ENCODE measurements at regions not wholly inside any gene's neighbourhood (a gene's known extent, or its start where the extent isn't known, plus 50 kb on each side); places are given as distances from the start of the nearest gene placed in this dataset.

GRCh38 chr10:33681595-33681994 is 347.1 kb upstream of the NRP1 start:
- H3K18ac ChIP-seq (ENCODE audit: low read depth in 1 of 2, low read length in 2 of 2), result no peak overlapping the region
- no peak overlapping the region for H3K23ac ChIP-seq (ENCODE audit: low read length in 2 of 2)
- no peak overlapping the region for H2BK12ac ChIP-seq (ENCODE audit: low read length in 2 of 2)
- no peak overlapping the region for H2BK120ac ChIP-seq (ENCODE audit: low read depth, low read length)
- H3K4me2 ChIP-seq (ENCODE audit: low read length, poor library complexity, severe bottlenecking), result no peak overlapping the region
- H2BK5ac ChIP-seq (ENCODE audit: low read depth, low read length, poor library complexity, severe bottlenecking), result no peak overlapping the region
- no peaks in the 10 kb centered on the region for H3K79me1 ChIP-seq (replicated peaks; ENCODE audit: low read length, poor library complexity, severe bottlenecking)
- H3K9me3 ChIP-seq (ENCODE audit: control insufficient read depth, low read length), result peaks cover 13% of the 10 kb centered on the region
- no peak overlapping the region for H2AFZ ChIP-seq (ENCODE audit: low read depth, low read length)
- H3K4ac ChIP-seq (ENCODE audit: low read depth in 1 of 2, low read length in 2 of 2), result no peak overlapping the region
- no peak overlapping the region for H2AK5ac ChIP-seq (ENCODE audit: low read length, severe bottlenecking)
- H2BK15ac ChIP-seq (ENCODE audit: low read depth, poor library complexity, severe bottlenecking), result no peak overlapping the region
- H4K91ac ChIP-seq (ENCODE audit: low read length), result no peak overlapping the region
- no peaks in the 10 kb centered on the region for H3K27me3 ChIP-seq (ENCODE audit: control insufficient read depth in 1 of 2, insufficient read depth in 1 of 2, low read length in 2 of 2)
- no peaks in the 10 kb centered on the region for H3K36me3 ChIP-seq (ENCODE audit: control insufficient read depth in 1 of 2, insufficient read depth in 2 of 2, low read depth in 1 of 2, low read length in 2 of 2)
- H3K4me1 ChIP-seq (ENCODE audit: control insufficient read depth, insufficient read depth, low read depth, low read length), result peaks cover 2% of the 10 kb centered on the region
- H4K8ac ChIP-seq (ENCODE audit: low read length), result no peak overlapping the region
- H3K14ac ChIP-seq (ENCODE audit: low read length in 2 of 2), result no peak overlapping the region
- 36% methylated on average over 1 of the region's 1 CpG for WGBS
- no peak overlapping the region for H3K9ac ChIP-seq (ENCODE audit: low read length)
- no peak for DNase-seq
- H3K4me3 ChIP-seq (ENCODE audit: insufficient read depth in 1 of 2, low read depth in 1 of 2, low read length in 2 of 2), result no peak overlapping the region
- no peak overlapping the region for H3K27ac ChIP-seq (ENCODE audit: low read length, poor library complexity, severe bottlenecking)

DNA sequence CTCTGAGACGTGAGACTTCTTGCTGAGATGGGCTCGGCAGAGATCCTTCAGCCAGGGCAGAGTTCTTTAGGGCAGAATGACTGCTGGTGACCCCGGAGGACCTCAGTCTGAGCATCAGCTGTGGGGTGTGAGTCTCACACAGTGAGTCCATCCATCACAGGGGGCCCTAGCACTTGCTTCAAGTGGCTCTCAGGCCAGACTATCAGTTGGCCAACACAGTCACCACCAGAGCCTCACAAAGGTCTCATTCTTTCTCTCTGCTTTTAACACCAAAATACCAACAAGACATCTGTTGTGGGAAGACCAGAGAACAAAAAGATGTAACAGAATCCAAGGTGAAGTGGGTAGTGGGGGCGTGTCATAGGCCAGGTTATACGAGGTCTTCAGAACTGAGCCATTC is 345.6 kb upstream of the NRP1 start:
- Histone ChIP-seq H2BK12ac (ENCODE audit: low read length in 2 of 2) (no peak overlapping the region), H2AK5ac (ENCODE audit: low read length, severe bottlenecking) (no peak overlapping the region), H3K4ac (ENCODE audit: low read depth in 1 of 2, low read length in 2 of 2) (no peak overlapping the region), H3K23ac (ENCODE audit: low read length in 2 of 2) (no peak overlapping the region), H2BK5ac (ENCODE audit: low read depth, low read length, poor library complexity, severe bottlenecking) (no peak overlapping the region), H4K8ac (ENCODE audit: low read length) (no peak overlapping the region), H3K9ac (ENCODE audit: low read length) (no peak overlapping the region), H3K27me3 (ENCODE audit: control insufficient read depth in 1 of 2, insufficient read depth in 1 of 2, low read length in 2 of 2) (no peaks in the 10 kb centered on the region), H2AFZ (ENCODE audit: low read depth, low read length) (no peak overlapping the region), H3K4me2 (ENCODE audit: low read length, poor library complexity, severe bottlenecking) (no peak overlapping the region), H3K14ac (ENCODE audit: low read length in 2 of 2) (no peak overlapping the region), H3K4me1 (ENCODE audit: control insufficient read depth, insufficient read depth, low read depth, low read length) (peaks cover 2% of the 10 kb centered on the region), H2BK120ac (ENCODE audit: low read depth, low read length) (no peak overlapping the region), H3K79me1 (replicated peaks; ENCODE audit: low read length, poor library complexity, severe bottlenecking) (no peaks in the 10 kb centered on the region), H3K9me3 (ENCODE audit: control insufficient read depth, low read length) (peaks cover 13% of the 10 kb centered on the region), H3K27ac (ENCODE audit: low read length, poor library complexity, severe bottlenecking) (no peak overlapping the region), H3K4me3 (ENCODE audit: insufficient read depth in 1 of 2, low read depth in 1 of 2, low read length in 2 of 2) (no peak overlapping the region), H3K18ac (ENCODE audit: low read depth in 1 of 2, low read length in 2 of 2) (no peak overlapping the region), H4K91ac (ENCODE audit: low read length) (no peak overlapping the region), H2BK15ac (ENCODE audit: low read depth, poor library complexity, severe bottlenecking) (no peak overlapping the region), H3K36me3 (ENCODE audit: control insufficient read depth in 1 of 2, insufficient read depth in 2 of 2, low read depth in 1 of 2, low read length in 2 of 2) (no peaks in the 10 kb centered on the region)
- DNase-seq, result no peak
- 59% methylated on average over 4 of the region's 5 CpGs for WGBS

DNA sequence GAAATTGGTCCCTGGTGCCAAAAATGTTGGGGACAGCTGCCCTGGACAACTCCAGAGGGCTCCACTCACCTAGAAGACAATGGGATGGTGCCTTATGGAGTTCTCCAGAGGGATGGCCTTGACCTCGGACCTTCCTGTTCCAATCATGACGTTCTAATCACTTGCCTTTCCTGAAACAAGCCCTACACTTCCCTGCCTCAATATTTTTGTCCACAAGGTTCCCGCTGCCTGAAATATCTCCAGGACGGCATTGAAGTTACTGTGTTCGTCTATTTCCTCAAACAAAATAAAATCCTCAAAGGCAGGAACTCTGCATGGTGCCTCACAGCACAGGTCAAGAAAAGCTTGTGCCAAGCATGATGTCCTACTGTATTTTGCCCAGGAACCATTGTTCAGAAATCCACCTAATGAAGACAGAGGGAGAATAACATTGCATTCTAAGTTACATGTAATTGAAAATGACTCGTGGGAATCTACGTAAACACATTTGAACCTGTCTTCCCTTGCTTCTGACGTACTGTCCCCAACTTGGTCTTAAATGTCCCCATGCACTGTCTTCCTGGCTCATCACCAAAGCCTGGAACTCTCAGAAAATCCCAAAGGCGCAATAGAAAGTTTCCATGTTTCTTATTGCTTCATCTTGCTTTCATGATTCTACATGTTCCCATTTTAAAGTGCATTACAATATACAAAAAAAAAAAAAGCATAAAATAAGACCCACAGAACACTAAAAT is 342.3 kb upstream of the NRP1 start:
- H3K14ac ChIP-seq (ENCODE audit: low read length in 2 of 2), result no peak overlapping the region
- H2AFZ ChIP-seq (ENCODE audit: low read depth, low read length), result no peak overlapping the region
- no peak overlapping the region for H3K27ac ChIP-seq (ENCODE audit: low read length, poor library complexity, severe bottlenecking)
- no peaks in the 10 kb centered on the region for H3K27me3 ChIP-seq (ENCODE audit: control insufficient read depth in 1 of 2, insufficient read depth in 1 of 2, low read length in 2 of 2)
- H3K36me3 ChIP-seq (ENCODE audit: control insufficient read depth in 1 of 2, insufficient read depth in 2 of 2, low read depth in 1 of 2, low read length in 2 of 2), result no peaks in the 10 kb centered on the region
- DNase-seq, result no peak
- no peak overlapping the region for H3K9ac ChIP-seq (ENCODE audit: low read length)
- no peak overlapping the region for H4K91ac ChIP-seq (ENCODE audit: low read length)
- no peaks in the 10 kb centered on the region for H3K79me1 ChIP-seq (replicated peaks; ENCODE audit: low read length, poor library complexity, severe bottlenecking)
- no peak overlapping the region for H3K18ac ChIP-seq (ENCODE audit: low read depth in 1 of 2, low read length in 2 of 2)
- H3K4me3 ChIP-seq (ENCODE audit: insufficient read depth in 1 of 2, low read depth in 1 of 2, low read length in 2 of 2), result no peak overlapping the region
- H2AK5ac ChIP-seq (ENCODE audit: low read length, severe bottlenecking), result no peak overlapping the region
- no peak overlapping the region for H3K4ac ChIP-seq (ENCODE audit: low read depth in 1 of 2, low read length in 2 of 2)
- H3K4me1 ChIP-seq (ENCODE audit: control insufficient read depth, insufficient read depth, low read depth, low read length), result no peaks in the 10 kb centered on the region
- H3K23ac ChIP-seq (ENCODE audit: low read length in 2 of 2), result no peak overlapping the region
- H2BK15ac ChIP-seq (ENCODE audit: low read depth, poor library complexity, severe bottlenecking), result no peak overlapping the region
- no peak overlapping the region for H2BK5ac ChIP-seq (ENCODE audit: low read depth, low read length, poor library complexity, severe bottlenecking)
- H2BK12ac ChIP-seq (ENCODE audit: low read length in 2 of 2), result no peak overlapping the region
- H2BK120ac ChIP-seq (ENCODE audit: low read depth, low read length), result no peak overlapping the region
- H3K9me3 ChIP-seq (ENCODE audit: control insufficient read depth, low read length), result peaks cover 2% of the 10 kb centered on the region
- no peak overlapping the region for H4K8ac ChIP-seq (ENCODE audit: low read length)
- 94% methylated on average over 9 of the region's 9 CpGs for WGBS
- H3K4me2 ChIP-seq (ENCODE audit: low read length, poor library complexity, severe bottlenecking), result no peak overlapping the region

DNA sequence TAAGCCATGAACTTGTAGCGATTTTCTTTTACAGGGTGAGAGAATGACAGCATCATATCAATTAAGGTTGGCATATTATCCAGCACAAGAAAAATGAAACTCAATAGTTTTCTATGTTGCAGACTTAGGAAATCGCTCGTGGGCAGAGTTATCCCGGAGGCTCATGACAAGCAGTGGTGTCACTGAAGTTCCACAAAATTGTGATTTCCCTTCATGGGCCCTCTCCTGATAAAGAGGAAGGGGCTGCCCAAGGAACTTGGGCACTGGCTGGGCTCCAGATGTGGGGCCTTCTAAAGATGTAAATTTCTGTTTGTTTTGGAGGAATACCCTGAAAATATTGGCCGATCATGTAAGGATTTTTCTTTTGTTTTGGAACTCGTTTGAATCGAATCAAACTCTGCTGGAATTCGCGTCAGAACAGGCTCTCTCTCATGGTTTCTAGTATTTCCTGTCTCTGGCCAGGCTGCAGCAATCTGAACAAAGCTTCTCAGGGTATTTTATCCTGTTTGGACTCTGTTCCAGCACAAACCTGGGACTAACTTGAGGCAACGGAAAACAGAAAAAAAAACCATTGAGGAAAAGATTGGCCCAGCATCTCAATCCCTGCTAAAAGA is 340.6 kb upstream of the NRP1 start:
- Histone ChIP-seq H3K27me3 (ENCODE audit: control insufficient read depth in 1 of 2, insufficient read depth in 1 of 2, low read length in 2 of 2) (no peaks in the 10 kb centered on the region), H2BK120ac (ENCODE audit: low read depth, low read length) (no peak overlapping the region), H3K14ac (ENCODE audit: low read length in 2 of 2) (no peak overlapping the region), H3K27ac (ENCODE audit: low read length, poor library complexity, severe bottlenecking) (no peak overlapping the region), H3K23ac (ENCODE audit: low read length in 2 of 2) (no peak overlapping the region), H3K9ac (ENCODE audit: low read length) (peak overlapping the region; percentile 89), H3K36me3 (ENCODE audit: control insufficient read depth in 1 of 2, insufficient read depth in 2 of 2, low read depth in 1 of 2, low read length in 2 of 2) (no peaks in the 10 kb centered on the region), H4K91ac (ENCODE audit: low read length) (no peak overlapping the region), H3K4me2 (ENCODE audit: low read length, poor library complexity, severe bottlenecking) (no peak overlapping the region), H3K4me1 (ENCODE audit: control insufficient read depth, insufficient read depth, low read depth, low read length) (no peaks in the 10 kb centered on the region), H2BK15ac (ENCODE audit: low read depth, poor library complexity, severe bottlenecking) (no peak overlapping the region), H4K8ac (ENCODE audit: low read length) (no peak overlapping the region), H3K79me1 (replicated peaks; ENCODE audit: low read length, poor library complexity, severe bottlenecking) (no peaks in the 10 kb centered on the region), H2BK12ac (ENCODE audit: low read length in 2 of 2) (no peak overlapping the region), H3K4ac (ENCODE audit: low read depth in 1 of 2, low read length in 2 of 2) (no peak overlapping the region), H2AK5ac (ENCODE audit: low read length, severe bottlenecking) (no peak overlapping the region), H2AFZ (ENCODE audit: low read depth, low read length) (no peak overlapping the region), H2BK5ac (ENCODE audit: low read depth, low read length, poor library complexity, severe bottlenecking) (no peak overlapping the region), H3K9me3 (ENCODE audit: control insufficient read depth, low read length) (no peaks in the 10 kb centered on the region), H3K4me3 (ENCODE audit: insufficient read depth in 1 of 2, low read depth in 1 of 2, low read length in 2 of 2) (peak overlapping the region in 1 of 2 experiments; percentile 67), H3K18ac (ENCODE audit: low read depth in 1 of 2, low read length in 2 of 2) (no peak overlapping the region)
- 85% methylated on average over 9 of the region's 10 CpGs for WGBS
- no peak for DNase-seq

All from mesenchymal stem cell (in vitro differentiated cells and primary cell).